Activated CD4-positive, alpha-beta T cell treated with anti-CD3 and anti-CD28 coated beads, Interleukin-2, Interleukin-4, amounts not matched to agents 100 ng/mL and 50 ng/mL, durations not matched to agents 16 hours and 8 hours (primary cell): ENCODE measurements at regions not wholly inside any gene's neighbourhood (a gene's known extent, or its start where the extent isn't known, plus 50 kb on each side); places are given as distances from the start of the nearest gene placed in this dataset.
A peak's percentile ranks its signal among the peaks of the same experiment; 100 is the strongest.

Experiments
- DNase-seq: peaks from one replicate; pipeline ENCODE4 v3.0.0-alpha.2; 2020; ENCODE audit warnings: low spot score

DNA sequence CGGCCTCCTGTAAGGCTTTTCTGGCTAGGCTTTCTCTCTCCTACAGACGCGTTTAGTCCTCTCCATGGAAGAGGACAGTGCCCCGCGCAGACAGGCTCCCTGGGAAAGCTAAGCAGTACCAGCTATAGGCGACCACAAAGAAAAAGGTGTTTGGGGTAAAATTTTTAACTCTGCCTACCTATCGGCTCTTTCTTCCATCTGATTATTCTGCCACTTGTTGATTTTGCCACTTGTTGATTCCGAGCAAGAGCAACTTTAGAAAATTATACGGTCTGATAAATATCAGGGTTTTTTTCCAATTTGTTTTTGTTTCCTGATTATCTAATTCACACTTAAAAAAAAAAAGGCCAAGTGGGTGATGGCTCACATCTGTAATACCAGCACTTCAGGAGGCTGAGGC lies 1600.5 kb upstream of the TENM3 start:
- no peak for DNase-seq

DNA sequence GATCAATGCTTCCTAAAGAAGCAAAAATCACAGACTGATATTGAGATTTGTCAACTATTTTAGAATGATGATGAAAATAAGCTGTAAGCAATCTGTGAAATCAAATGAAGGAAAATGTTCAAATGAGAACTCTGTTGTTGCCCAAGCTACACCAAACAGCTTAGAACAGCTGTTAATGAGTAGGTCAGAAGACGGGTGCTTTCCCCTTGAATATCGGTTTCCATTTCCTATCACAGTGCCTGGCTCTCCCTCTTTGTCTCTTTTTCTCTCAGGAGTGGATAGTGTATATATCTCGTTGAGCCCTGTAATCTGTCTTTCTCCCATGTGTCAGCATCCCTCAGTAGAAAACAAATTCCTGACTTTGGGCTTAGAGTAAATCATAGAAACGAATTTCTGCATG lies 1592.9 kb upstream of the TENM3 start:
- no peak for DNase-seq

DNA sequence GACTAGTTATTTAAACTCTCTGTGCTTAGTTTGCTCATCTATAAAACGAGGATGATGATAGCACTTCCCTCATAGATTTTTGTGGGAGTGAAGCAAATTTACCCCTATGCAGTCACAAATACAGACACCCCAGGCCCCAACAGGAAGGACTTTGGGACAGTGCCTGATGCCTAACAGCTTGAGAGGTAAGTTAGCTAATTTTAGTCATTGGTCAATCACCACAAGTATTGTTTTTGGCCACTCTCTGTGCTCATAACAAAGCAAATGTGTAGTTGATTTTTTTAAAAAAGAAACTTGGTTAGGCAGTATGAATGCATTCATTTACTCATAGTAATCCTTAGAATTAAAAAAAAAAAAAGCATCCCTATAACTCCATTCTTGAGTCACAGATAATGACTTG lies 1590.7 kb upstream of the TENM3 start:
- DNase-seq, result no peak

DNA sequence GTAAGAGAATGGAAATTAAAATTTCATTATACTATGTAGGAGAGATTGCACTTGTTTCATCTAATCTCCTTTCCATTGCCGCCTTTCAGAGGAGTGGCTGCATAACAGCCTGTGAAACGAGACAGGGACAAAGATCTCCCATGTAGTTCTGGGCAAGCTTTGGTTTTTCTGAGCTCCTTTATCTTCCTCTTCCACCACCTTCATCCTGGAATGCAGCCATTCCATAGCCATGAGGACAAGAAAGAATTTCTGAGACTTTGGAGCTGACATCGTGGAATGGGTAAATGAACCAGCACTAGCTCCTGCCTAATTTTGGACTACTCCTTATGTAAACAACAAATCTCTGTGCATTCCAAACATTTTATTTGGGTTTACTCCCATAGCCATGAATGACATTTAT lies 1587.3 kb upstream of the TENM3 start:
- no peak for DNase-seq

GRCh38 chr4:180657881-180658280 lies 1585.3 kb upstream of the TENM3 start:
- no peak for DNase-seq

DNA sequence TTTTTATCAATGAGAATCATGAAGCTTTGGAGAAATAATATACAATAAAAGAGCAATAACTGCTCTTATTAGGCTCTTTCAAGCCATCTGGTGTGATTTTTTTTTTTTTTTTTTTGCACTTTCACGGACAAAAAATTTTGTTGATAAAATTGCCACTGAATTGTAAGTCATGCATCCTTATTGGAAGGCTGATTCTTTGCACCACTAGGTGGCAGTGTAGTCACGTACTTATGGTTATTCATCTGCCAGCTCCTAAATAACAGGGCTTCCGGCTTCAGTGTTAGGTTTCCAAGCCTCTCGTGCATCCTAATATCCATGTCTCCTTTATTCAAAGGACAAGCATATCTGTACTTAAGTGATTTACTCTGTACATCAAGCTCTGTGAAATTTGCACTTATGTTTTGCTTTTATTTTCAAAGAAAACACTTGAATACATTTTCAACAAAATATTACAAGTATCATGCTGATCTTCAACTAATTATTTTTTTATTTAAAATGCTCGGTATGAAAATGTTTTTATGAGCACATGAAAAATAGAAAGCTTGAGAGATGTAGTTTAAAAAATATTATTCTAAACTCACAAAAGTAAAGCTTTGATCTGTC lies 1578.3 kb upstream of the TENM3 start:
- DNase-seq, result peak; percentile 65

DNA sequence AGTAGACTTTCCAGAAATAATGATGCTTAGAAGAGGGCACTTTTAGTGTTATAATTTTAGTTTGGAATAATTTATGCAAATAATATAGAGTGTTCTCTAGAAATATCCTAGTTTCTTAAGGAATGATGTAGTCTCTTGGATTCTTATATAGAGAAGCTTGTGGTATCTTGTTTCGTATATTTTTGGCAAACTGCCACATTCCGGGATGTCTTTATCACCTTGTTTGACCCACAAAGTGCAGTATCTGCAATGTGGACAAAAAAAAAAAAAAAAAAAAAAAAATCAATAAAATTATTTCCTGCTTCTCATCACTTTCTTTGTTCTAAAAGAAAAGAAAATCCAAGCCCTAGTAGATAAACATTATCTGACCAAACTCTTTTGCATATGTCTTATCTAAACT lies 1577.7 kb upstream of the TENM3 start:
- DNase-seq, result no peak

DNA sequence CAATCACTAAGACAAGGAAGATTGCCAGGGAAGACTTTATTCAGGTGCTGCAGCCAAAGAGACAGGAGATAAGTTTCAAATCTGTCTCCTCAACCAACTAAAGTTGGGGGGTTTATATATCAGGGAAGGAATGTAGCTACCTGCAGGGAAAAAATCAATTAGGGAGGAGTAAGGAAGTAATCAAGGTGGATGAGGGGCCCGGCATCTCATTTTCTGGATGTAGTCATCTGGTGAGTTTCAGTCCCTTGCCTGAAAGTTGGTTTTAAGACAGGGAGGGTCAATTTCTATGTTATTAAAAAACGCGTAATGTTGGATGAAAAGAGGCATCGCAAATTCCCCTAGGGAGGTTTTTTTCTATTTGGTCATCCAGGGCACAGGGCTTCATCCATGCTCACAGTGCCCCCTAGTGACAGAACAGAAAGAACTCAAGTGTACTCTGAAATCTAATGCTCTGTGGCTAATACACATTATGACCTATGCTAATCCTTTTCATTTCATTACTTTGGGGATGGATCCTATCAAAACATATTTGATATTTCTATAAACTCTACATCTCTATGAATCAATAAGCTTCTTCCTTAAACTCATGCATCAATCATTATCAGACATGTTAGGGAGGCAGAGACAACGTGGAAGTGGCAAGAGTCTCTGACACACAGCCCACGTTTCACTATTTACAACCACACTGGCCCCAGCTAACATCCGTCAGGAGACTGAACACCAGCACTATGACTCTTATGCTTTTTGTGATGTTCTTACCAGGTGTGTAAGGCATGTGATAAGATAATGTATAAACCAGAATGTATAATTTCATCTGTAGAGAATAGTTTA lies 1577.0 kb upstream of the TENM3 start:
- DNase-seq, result peak; percentile 39

DNA sequence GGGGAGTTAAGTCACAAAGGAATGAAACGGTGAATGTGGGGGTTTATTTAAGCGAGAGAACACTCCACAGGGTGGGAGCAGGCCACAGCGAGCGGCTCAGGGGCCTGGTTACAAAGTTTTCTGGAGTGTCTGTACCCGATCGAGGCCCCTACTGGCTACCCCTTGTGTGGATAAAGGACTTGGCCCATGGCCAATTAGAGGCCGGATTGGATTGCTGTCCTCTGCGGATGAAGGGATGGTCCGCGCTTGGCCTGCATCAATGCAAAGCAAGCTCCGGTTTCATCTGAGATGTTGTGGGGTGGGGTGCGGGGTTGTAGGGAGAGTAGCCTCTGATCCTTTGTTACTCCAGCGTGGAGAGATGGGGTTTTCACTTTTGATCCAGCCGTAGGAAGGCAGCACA lies 1574.5 kb upstream of the TENM3 start:
- no peak for DNase-seq

- no peak for DNase-seq
Observed at GRCh38 chr4:180669680-180670079, 1573.5 kb upstream of the TENM3 start.

DNA sequence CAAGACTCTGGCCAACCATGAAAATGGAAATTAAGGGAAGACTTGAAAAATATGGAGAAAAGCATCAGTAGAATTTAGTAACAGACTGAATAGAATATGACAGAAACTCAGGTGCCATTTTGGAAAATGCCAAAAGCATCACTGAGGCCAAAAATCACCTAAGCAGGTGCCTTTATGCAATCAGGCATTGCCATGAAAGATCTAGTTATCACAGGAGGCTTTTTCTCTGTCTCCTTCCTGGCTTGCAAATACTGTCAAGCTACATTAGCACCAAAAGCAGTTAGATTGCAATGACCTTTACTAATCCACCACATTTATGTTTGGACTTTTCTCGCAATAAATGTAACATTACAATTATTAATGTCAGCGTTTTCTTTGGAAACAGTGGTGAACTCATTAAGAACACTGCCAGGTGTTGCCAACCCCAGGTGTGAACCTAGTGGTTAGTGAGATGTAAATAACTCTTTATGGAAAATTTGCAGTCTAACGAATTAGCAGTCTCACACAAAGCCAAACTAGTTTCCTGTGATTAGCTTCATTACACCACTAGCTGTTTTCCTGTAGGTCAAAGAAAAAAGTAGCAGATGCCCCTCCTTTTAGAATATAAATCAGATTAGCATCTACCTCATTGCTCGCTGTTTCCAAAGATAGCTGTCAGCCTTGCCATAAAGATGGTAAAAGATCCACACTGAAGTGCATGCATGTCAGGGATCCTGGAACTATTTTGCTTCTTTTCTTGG lies 1568.4 kb upstream of the TENM3 start:
- DNase-seq, result no peak

DNA sequence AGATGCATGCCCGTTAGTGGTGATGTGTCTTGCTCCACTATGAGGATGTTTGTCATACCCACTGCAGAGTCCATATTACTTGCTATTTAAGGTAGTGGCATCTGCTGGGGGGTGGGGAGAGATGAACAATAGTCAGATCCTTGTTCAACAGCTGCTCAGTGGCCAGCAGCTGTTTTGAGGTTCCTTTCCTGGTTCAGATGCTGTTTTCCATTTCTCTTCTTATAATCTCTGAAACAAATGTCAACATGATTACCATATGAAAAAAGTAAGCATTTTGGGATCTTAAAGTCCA lies 1567.9 kb upstream of the TENM3 start:
- DNase-seq, result no peak

GRCh38 chr4:180680305-180680704 lies 1562.9 kb upstream of the TENM3 start:
- no peak for DNase-seq

DNA sequence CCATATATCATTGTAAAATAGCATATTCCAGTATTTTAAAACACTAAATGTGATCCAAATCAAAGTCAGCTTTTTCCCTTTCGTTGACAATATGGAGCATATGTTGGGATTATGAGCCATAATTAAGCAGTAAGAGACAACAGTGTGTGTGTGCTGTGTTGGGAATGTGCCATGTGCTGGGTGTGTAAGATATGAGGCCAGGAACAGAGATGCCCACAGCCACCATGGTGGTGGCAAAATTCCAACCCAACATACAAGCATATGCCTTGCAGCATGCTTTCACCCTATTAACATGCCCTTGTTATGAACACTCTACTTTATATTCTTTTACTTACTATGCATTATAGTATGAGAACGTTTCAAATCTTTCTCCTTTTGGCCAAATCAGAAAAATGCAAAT lies 1560.4 kb upstream of the TENM3 start:
- no peak for DNase-seq

GRCh38 chr4:180683186-180683585 lies 1560.0 kb upstream of the TENM3 start:
- no peak for DNase-seq

DNA sequence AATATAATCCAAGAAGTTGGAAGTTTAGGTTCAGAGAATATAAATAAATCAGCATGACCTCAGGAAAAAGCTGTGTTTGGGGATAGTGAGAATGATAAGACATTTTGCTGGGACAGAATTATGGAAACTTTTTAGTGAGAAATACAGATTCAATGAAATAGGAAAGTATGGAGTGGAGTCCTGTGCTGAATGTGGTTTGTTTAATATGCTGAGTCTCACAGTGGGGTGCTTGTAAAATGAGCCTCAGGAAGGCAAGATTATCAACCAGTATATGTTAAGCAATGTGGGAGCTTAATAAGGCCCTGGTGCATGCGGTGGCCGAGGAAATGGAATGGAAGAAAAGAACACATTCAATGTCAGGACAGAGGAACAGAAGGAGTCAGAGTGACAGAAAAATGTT lies 1554.7 kb upstream of the TENM3 start:
- DNase-seq, result no peak

DNA sequence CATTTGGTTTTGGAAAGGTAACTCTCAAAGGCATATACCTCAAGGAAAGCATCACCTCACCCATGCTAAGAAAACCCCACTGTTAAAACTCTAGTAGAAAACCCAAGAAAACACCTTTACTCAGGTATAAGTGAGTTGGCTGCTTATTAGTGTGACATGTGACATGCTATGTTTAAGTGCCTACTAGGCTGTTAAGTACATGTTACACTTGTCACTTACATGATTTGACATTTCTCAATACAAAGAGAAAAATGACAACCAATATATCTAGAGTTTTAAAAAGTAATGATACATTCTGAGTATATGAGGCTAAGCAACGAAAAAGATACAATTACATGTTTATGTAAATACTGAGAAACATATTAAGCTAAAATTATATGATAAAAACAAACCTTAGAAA lies 1548.3 kb upstream of the TENM3 start:
- no peak for DNase-seq

- DNase-seq, result no peak
Observed at GRCh38 chr4:180695851-180696250, 1547.4 kb upstream of the TENM3 start.

DNA sequence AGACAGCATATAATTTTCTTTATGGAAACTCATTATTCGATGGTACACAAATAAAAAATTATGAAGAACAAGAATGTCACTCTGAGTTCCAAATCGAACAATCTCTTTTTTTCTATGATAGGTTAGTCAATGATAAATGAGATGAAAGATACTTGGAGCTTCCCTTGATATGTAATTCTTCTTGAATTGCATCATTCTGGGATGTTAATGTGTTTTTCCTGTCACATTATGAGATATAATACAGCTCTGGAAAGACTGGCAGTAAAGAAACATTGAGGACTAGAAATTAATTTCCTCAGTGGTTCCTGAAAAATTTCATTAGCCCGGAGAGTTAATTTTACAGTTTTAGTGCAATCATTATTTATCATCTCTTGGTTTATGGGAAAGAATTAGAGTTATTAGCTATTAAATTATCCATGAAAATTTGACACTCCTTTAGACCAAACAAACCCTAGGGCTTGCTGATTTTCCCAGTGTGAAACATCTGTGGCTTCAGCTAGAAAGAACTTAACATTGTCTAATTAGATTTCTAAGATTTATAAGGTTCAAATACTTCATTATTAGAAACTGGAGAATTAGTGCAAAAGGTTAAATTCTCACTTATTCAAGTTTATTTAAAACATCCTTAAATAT lies 1546.6 kb upstream of the TENM3 start:
- DNase-seq, result no peak

GRCh38 chr4:180698550-180699195 lies 1544.5 kb upstream of the TENM3 start:
- DNase-seq, result no peak

- no peak for DNase-seq
Observed at GRCh38 chr4:180706766-180707165, 1536.4 kb upstream of the TENM3 start.

DNA sequence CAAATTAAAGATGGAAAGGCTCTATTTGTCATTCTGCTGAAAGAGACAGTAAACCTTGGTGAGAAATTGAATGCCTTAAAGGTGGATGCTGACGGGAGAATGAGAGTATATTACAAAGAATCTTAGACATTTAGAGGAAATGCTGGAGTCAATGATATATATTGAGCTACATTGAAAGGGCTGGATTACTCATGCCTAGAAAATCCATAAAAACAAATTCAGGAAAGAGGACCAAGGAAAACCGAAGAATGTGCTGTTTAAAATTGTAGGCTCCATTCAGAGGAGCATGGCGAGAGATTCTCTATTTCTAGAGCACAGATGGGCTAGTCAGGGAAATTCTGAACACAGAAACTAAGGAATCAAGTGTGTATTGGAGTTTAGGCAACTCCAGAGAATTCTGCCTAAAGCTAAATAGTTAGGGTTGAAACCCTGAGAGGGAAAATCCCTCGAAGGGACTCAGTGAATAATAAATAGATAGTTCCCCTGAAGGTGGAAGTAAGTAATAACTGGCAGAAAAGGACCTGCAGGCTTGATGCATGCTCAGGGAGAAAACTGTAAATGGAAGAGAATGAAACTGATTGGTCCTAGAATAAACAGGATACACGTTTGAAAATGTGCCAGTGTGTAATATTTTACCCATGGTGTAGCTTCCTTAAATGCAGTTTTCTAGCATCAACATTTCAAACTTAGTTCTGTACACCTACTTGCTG lies 1532.4 kb upstream of the TENM3 start:
- DNase-seq, result no peak
